Medulla oblongata (tissue), 1 donor: ENCODE measurements at regions not wholly inside any gene's neighbourhood (a gene's known extent, or its start where the extent isn't known, plus 50 kb on each side); places are given as distances from the start of the nearest gene placed in this dataset.
"Not testable (repeated sequence)": the region's sequence is repeated elsewhere in the genome, so short reads cannot be mapped to it uniquely, and the experiment has no call there.

Experiments
- DNase-seq: peaks from one replicate; pipeline ENCODE4 v3.0.0-alpha.2; 2015; ENCODE audit errors: extremely low spot score

DNA sequence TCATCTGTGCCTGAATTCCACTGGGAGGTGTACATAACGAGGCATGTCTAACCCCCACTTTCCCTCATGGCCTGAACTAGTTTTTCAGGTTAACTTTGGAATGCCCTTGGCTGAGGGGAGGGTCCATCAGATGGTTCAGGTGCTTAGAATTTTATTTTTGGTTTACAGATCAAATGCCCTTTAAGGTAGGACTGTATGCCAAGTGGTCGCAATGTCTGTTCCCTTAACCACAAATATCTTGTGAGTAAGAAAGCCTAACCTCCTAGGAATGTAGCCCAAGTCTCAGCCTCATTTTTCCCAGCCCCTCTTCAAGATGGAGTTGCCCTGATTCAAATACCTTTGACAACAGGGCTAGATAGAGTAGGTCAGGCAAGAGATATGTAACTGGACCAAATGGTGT lies 78.4 kb downstream of the RNASET2 start:
- DNase-seq, result no peak

GRCh38 chr6:166877349-166877748 lies 79.0 kb downstream of the RNASET2 start:
- no peak for DNase-seq

DNA sequence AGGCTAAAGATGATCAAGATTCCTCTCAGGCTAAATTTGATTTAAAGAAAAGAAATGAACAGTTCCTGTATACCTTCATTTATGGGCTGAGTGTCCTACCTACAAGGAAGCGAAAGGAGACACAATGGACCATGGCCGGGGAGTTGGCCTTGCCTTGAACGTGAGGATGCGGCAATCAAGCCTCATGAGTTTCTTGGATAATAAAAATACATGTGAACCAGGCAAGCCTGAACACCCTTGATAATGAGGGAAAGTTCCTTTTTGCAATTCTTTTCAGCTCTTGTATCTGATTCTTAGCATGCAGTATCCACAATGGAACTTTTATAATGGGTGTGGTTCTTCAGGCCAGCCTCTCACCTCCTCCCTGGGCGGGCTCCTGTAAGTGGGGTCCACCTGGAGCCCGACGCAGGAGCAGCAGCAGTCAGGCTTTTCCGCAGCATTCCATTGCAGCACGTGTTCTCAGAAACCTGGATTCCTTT lies 83.8 kb downstream of the RNASET2 start:
- no peak for DNase-seq

GRCh38 chr6:166870602-166871208 lies 85.6 kb downstream of the RNASET2 start:
- DNase-seq, result no peak

DNA sequence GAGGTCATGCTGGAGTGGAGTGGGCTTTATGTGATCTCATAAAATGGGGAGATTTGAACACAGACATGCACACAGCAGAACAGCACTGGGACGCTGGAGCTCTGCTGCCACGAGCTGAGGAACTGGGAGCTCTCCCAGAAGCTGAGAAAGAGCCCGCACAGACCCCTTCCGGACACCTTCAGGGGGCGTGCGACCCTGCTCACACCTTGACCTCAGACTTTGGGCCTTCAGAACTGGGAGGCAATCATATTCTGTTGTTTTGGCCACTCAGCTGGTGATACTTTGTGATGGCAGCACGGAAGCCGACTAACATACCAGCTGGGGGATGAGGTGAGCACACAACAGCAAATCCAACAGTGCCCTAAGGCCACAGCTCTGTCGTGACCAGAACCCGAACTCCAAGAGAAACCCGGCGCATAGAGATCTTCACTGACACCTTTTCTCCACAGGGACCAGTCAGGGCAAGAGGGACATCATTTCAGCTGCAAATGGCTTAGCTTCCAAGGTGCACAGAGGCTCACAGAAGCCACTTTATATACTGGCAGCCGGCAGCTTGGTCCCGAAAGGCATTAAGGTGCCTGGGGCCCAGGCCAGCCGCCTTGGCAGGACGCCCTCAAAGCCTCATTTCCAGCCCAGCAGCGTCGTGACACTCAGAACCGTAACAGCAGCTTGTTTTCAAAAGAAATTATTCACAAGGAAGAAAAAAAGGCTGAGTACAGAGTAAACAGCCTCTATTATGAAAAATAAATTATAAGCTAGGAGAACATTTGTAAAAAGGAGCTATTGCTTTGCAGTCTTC lies 89.3 kb downstream of the RNASET2 start:
- DNase-seq, result peak; percentile 59

DNA sequence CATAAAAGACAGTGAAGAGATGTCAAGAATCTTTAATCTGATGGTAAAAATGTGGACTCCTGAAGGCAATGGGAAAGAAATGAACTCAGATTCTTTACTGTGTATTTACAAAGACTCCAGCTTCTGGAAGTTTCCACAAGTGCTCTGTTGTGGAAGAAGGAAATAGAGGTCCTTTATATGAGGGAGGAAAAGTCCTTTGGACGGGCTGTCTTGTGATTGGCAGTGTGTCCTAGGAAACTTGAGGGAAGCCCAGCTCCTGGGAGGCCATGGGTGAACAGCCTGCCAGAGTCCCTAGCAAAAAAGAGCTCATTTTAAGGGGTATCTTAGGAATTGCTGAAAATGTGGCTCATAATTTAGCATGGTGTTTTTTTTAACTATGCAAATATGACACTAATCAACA lies 92.0 kb downstream of the RNASET2 start:
- DNase-seq, result peak; percentile 78

DNA sequence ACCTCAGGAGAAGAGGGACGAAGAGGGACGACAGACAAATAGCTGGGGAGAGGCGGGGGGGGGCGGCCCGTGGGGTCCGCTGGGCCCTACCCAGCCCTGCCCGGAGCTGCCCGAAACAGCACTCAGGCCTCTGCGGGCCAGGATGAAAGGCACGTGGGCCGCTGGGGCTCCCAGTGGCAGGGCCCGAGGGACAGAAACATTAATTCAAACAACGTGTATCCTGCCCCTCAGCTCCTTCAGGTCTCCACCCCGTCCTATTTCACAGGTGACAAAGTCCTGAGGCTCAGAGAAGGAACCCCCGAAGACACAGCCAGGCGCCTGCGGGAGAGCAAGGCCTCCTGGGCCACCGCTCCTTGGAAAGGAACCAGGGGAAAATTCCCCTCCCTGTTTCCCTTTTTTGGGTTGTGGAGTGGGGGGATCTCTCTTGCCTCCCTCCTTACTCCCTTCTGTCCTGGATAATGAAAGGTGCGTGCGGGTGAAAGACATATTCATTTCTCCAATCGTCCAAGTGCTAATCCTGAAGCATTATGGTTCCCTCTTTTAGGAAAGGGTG lies 93.3 kb downstream of the RNASET2 start:
- DNase-seq, result no peak

- DNase-seq, result no peak
Measured at GRCh38 chr6:166862287-166862977, 93.9 kb downstream of the RNASET2 start.

DNA sequence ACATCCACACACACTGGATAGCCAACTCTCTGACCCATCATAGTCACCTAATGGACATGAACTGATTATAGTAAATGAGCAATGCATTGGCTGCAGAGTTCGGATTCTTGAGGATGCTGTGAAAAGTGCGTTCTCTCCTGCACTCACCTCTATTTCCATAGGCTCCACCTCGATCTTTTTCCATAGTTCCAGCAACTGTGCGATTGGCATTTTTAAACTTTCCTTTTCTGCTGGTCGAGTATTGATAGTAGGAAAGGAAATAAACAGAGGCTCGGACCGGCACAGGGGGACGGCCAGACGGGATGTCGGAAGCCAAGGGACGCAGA lies 94.4 kb downstream of the RNASET2 start:
- DNase-seq, result no peak

DNA sequence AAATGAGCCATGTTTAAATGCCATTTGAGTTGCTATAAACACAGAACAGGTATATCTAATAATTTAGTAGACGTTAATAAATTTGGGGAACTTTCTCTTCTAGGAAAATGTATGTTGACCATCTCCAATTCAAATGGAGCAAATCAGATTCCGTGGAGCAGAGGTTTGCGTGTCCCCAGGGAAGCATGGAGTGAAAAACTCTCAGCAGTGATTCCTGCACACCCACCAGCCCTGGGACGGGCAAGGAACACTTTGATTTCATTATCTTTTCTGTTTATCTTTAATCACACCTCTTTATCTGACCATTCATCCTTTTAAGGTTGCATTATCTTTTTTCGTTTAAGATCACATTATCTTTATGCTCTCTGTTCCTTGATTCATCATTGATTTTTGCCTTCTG lies 95.0 kb downstream of the RNASET2 start:
- no peak for DNase-seq

- no peak for DNase-seq
Measured at GRCh38 chr6:166860392-166860791, 96.0 kb downstream of the RNASET2 start.

GRCh38 chr6:166855416-166855815 lies 100.9 kb downstream of the RNASET2 start:
- DNase-seq, result no peak

- no peak for DNase-seq
Measured at GRCh38 chr6:166853371-166854325, 102.7 kb downstream of the RNASET2 start.

DNA sequence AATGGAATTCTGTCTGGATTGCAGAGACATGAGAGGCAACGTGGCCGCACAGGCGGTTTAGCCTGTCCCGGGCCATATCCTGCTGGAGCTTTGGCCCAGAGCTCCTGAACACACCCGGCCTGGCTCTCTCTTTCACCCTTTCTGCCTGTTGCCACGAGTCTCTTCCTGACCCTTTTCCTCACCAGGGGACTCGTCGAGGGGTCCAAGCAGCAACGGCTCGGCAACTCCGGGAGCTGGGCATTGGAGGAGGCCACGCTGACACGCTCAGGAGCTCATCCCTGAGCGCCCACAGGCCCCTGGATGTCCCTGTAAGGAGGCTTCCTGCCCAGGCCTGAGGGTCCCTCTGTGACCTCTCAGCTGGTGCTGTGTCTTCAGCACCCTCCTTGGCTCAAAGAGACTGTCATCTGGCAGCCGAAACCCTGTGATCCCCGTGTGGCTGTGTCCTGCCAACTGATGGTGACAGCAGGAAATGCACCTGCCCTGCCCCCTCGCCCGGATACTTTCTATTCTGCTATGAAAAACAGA lies 103.8 kb downstream of the RNASET2 start:
- DNase-seq, result no peak

- DNase-seq, result no peak
Measured at GRCh38 chr6:166851911-166852310, 104.4 kb downstream of the RNASET2 start.

DNA sequence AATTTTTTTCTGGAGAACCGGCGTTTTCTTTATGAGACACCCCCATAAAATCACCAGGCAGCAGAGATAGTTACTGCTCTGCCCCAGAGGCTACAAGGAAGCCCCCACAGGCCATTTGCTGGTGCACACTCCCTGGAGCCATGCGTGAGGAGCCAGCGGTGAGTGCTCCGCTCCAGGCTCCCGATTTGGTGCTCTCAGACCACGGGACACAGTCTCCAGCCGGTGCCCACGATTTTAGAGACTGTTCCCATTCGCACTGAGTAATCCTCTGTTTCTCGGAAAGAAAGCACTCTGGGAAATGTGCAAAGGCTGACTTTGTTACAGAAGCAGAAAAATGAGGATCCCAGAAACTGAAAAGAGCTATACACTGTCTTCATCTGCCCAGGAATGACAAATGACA lies 104.9 kb downstream of the RNASET2 start:
- no peak for DNase-seq

DNA sequence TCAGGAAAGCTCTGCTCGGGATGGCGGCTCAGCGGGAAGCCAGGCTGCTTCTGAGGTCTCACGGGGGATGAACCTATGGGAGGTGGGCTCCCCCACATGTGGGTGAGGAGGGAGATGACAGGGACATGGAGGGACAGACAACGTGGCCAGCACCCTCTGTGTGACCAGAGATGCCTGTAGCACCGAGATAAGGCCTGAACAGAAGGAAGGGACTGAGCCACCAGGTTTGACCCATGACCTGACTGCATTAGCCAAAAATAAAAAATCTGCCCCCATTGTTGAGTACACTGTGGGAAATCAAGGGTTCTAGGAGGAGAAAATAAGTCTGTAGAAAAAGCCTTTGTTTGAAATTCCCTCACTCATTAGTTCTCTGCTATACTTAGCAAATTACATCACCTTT lies 105.7 kb downstream of the RNASET2 start:
- no peak for DNase-seq

DNA sequence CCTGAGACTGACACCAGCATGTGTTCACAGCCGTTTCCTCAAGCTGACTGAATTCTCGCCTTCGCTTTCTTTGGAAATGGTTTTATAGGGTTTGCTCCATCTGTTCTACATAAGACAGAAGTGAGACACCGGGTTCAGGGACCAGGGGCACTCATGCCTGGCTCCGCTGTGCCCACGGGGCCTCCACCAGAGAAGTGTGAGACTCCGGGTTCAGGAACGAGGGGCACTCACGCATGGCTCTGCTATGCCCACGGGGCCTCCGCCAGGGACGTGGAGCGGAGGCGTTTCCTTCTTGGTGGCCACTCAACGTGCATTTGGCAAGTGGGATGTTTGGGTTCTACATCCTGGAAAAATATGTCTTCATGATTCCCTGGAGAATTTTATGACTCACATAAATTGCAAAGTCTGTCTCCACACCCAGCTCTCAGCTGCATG lies 106.6 kb downstream of the RNASET2 start:
- DNase-seq, result no peak

- DNase-seq, result no peak
Measured at GRCh38 chr6:166848979-166849748, 107.2 kb downstream of the RNASET2 start.

DNA sequence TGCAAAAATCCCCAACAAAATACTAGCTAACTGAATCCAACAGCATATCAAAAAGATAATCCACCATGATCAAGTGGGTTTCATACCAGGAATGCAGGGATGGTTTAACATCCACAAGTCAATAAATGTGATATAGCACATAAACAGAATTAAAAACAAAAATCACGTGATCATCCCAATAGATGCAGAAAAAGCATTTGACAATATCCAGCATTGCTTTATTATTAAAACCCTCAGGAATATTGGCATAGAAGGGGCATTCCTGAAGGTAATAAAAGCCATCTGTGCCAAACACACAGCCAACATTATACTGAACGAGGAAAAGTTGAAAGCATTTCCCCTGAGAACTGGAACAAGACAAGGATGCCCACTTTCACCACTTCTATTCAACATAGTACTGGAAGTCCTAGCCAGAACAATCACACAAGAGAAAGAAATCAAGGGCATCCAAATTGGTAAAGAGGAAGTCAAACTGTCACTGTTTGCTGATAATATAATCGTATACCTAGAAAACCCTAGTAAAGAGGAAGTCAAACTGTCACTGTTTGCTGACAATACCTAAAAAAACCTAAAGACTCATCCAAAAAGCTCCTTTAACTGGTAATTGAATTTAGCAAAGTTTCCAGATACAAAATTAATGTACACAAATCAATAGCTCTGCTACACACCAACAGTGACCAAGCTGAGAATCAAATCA lies 109.8 kb downstream of the RNASET2 start:
- DNase-seq, result not testable (repeated sequence)
